OCI-LY7 (cell line): ENCODE measurements at regions not wholly inside any gene's neighbourhood (a gene's known extent, or its start where the extent isn't known, plus 50 kb on each side); places are given as distances from the start of the nearest gene placed in this dataset.

Experiments used
- CTCF ChIP-seq: fragments of 200-600 bp; sonication (generic); conservative IDR thresholded peaks from 2 replicates; pipeline ENCODE4 v1.5.1; 2014; ENCODE audit warnings: mild to moderate bottlenecking, antibody characterized with exemption, low read length, moderate library complexity, mixed read lengths
- EZH2phosphoT487 ChIP-seq: fragments of 200-600 bp; sonication (generic); IDR thresholded peaks from 2 replicates; pipeline ENCODE4 v1.6.1; 2018; ENCODE audit warnings: low read depth, borderline replicate concordance, mild to moderate bottlenecking, mixed run types, antibody characterized with exemption, low read length, moderate library complexity, mixed read lengths

GRCh38 chr10:3222626-3223025, 50.0 kb upstream of the PITRM1 start:
- no peak for TF ChIP-seq CTCF
- no peak for TF ChIP-seq EZH2phosphoT487
